ENCODE measurements at regions not wholly inside any gene's neighbourhood (a gene's known extent, or its start where the extent isn't known, plus 50 kb on each side); places are given as distances from the start of the nearest gene placed in this dataset.
"Not testable (repeated sequence)": the region's sequence is repeated elsewhere in the genome, so short reads cannot be mapped to it uniquely, and the experiment has no call there.

GRCh38 chr9:115799734-115800133 lies 353.9 kb upstream of the PAPPA start:
- no peaks in the 10 kb centered on the region for H3K4me1 ChIP-seq (ENCODE audit: insufficient read depth, low read length)
- H3K36me3 ChIP-seq (ENCODE audit: insufficient read depth, low read length): no peaks in the 10 kb centered on the region
- no peaks in the 10 kb centered on the region for H3K9me3 ChIP-seq (ENCODE audit: low read length)
- H3K27me3 ChIP-seq (ENCODE audit: insufficient read depth, low read length): no peaks in the 10 kb centered on the region
- no peak overlapping the region for H2AFZ ChIP-seq (ENCODE audit: low read depth, low read length)
- H3K4me3 ChIP-seq (ENCODE audit: low read length): no peak overlapping the region

GRCh38 chr9:115804206-115804605 lies 349.4 kb upstream of the PAPPA start:
- Histone ChIP-seq H3K36me3 (ENCODE audit: insufficient read depth, low read length) (no peaks in the 10 kb centered on the region), H3K9me3 (ENCODE audit: low read length) (no peaks in the 10 kb centered on the region), H3K4me3 (ENCODE audit: low read length) (no peak overlapping the region), H3K27me3 (ENCODE audit: insufficient read depth, low read length) (no peaks in the 10 kb centered on the region), H2AFZ (ENCODE audit: low read depth, low read length) (no peak overlapping the region), H3K4me1 (ENCODE audit: insufficient read depth, low read length) (no peaks in the 10 kb centered on the region)

DNA sequence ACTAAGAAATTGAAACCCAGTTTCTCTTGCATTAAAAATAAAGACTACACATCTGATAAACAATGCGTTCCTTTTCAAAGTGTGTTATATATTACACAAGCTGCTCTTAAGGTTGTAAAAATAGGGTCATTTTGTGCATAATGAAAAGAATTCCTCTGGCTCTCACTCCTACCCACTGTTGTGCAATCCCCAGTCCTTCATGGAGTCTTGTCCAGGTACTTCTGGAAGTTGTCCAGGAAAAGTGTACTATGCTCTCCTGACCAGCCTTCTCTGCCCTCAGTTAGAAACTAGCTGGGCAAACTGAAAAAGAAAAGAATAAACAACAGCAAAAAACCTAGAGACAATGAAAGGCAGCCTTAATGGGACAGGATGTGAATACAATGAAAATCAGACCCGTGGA lies 345.5 kb upstream of the PAPPA start:
- H3K36me3 ChIP-seq (ENCODE audit: insufficient read depth, low read length): no peaks in the 10 kb centered on the region
- H3K4me1 ChIP-seq (ENCODE audit: insufficient read depth, low read length): no peaks in the 10 kb centered on the region
- H3K9me3 ChIP-seq (ENCODE audit: low read length): no peaks in the 10 kb centered on the region
- no peak overlapping the region for H3K4me3 ChIP-seq (ENCODE audit: low read length)
- H3K27me3 ChIP-seq (ENCODE audit: insufficient read depth, low read length): no peaks in the 10 kb centered on the region
- no peak overlapping the region for H2AFZ ChIP-seq (ENCODE audit: low read depth, low read length)

DNA sequence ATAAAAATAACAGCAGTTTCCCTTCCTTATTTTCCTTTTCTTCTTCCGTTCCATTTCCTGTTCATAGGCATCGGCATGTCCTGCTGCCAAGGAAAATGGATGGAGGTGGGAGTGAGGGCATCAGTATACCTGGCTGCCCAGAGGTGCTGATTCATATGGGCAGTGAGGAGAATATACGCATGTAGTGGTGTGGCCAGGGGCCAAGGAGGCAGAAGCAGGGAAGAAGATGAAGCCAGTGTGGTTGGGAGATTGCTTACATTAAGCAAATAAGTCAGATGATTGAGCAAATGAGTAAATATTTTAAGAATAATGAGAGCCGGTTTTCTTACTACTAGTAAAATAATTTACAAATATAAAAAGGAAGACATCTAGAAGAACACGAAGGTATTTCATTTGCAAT lies 344.9 kb upstream of the PAPPA start:
- no peak overlapping the region for H2AFZ ChIP-seq (ENCODE audit: low read depth, low read length)
- no peaks in the 10 kb centered on the region for H3K9me3 ChIP-seq (ENCODE audit: low read length)
- no peaks in the 10 kb centered on the region for H3K36me3 ChIP-seq (ENCODE audit: insufficient read depth, low read length)
- H3K27me3 ChIP-seq (ENCODE audit: insufficient read depth, low read length): no peaks in the 10 kb centered on the region
- H3K4me1 ChIP-seq (ENCODE audit: insufficient read depth, low read length): no peaks in the 10 kb centered on the region
- no peak overlapping the region for H3K4me3 ChIP-seq (ENCODE audit: low read length)

- no peaks in the 10 kb centered on the region for H3K36me3 ChIP-seq (ENCODE audit: insufficient read depth, low read length)
- H2AFZ ChIP-seq (ENCODE audit: low read depth, low read length): no peak overlapping the region
- no peaks in the 10 kb centered on the region for H3K4me1 ChIP-seq (ENCODE audit: insufficient read depth, low read length)
- no peak overlapping the region for H3K4me3 ChIP-seq (ENCODE audit: low read length)
- no peaks in the 10 kb centered on the region for H3K27me3 ChIP-seq (ENCODE audit: insufficient read depth, low read length)
- no peaks in the 10 kb centered on the region for H3K9me3 ChIP-seq (ENCODE audit: low read length)
Observed at GRCh38 chr9:115810166-115810565, 343.4 kb upstream of the PAPPA start.

DNA sequence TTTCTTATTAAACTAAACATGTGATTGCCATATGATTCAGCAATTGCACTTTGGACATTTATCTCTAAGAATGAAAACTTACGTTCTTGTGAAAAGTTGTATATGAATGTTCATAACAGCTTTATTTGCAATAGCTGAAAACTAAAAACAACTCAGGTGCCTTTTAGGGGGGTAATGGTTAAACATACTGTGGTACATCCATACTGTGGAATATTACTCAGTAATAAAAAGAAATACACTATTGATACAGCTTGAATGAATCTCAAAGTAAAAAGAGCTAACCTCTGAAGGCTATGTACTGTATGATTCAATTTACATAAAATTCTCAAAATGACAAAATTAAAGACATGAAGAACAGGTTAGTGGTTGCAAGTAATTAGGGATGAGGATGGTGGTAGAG lies 339.5 kb upstream of the PAPPA start:
- Histone ChIP-seq H3K4me3 (ENCODE audit: low read length) (no peak overlapping the region), H3K36me3 (ENCODE audit: insufficient read depth, low read length) (no peaks in the 10 kb centered on the region), H3K9me3 (ENCODE audit: low read length) (no peaks in the 10 kb centered on the region), H3K4me1 (ENCODE audit: insufficient read depth, low read length) (no peaks in the 10 kb centered on the region), H3K27me3 (ENCODE audit: insufficient read depth, low read length) (no peaks in the 10 kb centered on the region), H2AFZ (ENCODE audit: low read depth, low read length) (no peak overlapping the region)

- H3K27me3 ChIP-seq (ENCODE audit: insufficient read depth, low read length): no peaks in the 10 kb centered on the region
- H2AFZ ChIP-seq (ENCODE audit: low read depth, low read length): no peak overlapping the region
- no peak overlapping the region for H3K4me3 ChIP-seq (ENCODE audit: low read length)
- no peaks in the 10 kb centered on the region for H3K9me3 ChIP-seq (ENCODE audit: low read length)
- no peaks in the 10 kb centered on the region for H3K36me3 ChIP-seq (ENCODE audit: insufficient read depth, low read length)
- no peaks in the 10 kb centered on the region for H3K4me1 ChIP-seq (ENCODE audit: insufficient read depth, low read length)
Observed at GRCh38 chr9:115815786-115816185, 337.8 kb upstream of the PAPPA start.

- not testable (repeated sequence) for H3K36me3 ChIP-seq (ENCODE audit: insufficient read depth, low read length); H3K4me1 ChIP-seq (ENCODE audit: insufficient read depth, low read length); H3K9me3 ChIP-seq (ENCODE audit: low read length); H3K4me3 ChIP-seq (ENCODE audit: low read length); H3K27me3 ChIP-seq (ENCODE audit: insufficient read depth, low read length); H2AFZ ChIP-seq (ENCODE audit: low read depth, low read length)
Observed at GRCh38 chr9:115818651-115819050, 334.9 kb upstream of the PAPPA start.

DNA sequence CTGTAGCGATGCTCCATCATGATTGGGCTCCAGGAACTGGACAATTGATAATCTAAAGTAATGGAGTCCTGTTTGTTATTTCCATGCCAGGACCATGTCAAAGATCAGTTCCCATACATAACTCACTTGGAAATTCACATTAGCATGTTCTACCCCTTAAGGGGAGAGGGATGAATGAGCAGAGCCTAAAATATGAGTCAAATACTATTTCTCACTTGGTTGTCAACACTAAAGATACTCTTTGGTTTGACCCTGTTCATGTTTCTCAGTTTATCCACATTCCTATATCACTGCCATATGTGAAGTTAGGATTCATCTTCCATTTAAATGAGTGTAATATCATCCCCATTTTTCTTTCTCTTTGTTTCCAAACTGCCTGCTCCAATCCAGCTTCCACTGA lies 321.6 kb upstream of the PAPPA start:
- H3K4me3 ChIP-seq (ENCODE audit: low read length): no peak overlapping the region
- H2AFZ ChIP-seq (ENCODE audit: low read depth, low read length): no peak overlapping the region
- H3K36me3 ChIP-seq (ENCODE audit: insufficient read depth, low read length): no peaks in the 10 kb centered on the region

GRCh38 chr9:115837618-115838017 lies 316.0 kb upstream of the PAPPA start:
- no peak overlapping the region for H3K4me3 ChIP-seq (ENCODE audit: low read length)
- no peaks in the 10 kb centered on the region for H3K9me3 ChIP-seq (ENCODE audit: low read length)
- no peaks in the 10 kb centered on the region for H3K4me1 ChIP-seq (ENCODE audit: insufficient read depth, low read length)
- no peaks in the 10 kb centered on the region for H3K27me3 ChIP-seq (ENCODE audit: insufficient read depth, low read length)
- no peaks in the 10 kb centered on the region for H3K36me3 ChIP-seq (ENCODE audit: insufficient read depth, low read length)
- no peak overlapping the region for H2AFZ ChIP-seq (ENCODE audit: low read depth, low read length)

More for the DNA sequence above, 321.6 kb upstream of the PAPPA start:
- Histone ChIP-seq H3K27me3 (ENCODE audit: insufficient read depth, low read length) (no peaks in the 10 kb centered on the region), H3K4me1 (ENCODE audit: insufficient read depth, low read length) (no peaks in the 10 kb centered on the region), H3K9me3 (ENCODE audit: low read length) (no peaks in the 10 kb centered on the region)

GRCh38 chr9:115838417-115838816 lies 315.2 kb upstream of the PAPPA start:
- H3K36me3 ChIP-seq (ENCODE audit: insufficient read depth, low read length): no peaks in the 10 kb centered on the region
- no peaks in the 10 kb centered on the region for H3K9me3 ChIP-seq (ENCODE audit: low read length)
- H2AFZ ChIP-seq (ENCODE audit: low read depth, low read length): no peak overlapping the region
- H3K4me1 ChIP-seq (ENCODE audit: insufficient read depth, low read length): no peaks in the 10 kb centered on the region
- no peaks in the 10 kb centered on the region for H3K27me3 ChIP-seq (ENCODE audit: insufficient read depth, low read length)
- no peak overlapping the region for H3K4me3 ChIP-seq (ENCODE audit: low read length)

- H3K36me3 ChIP-seq (ENCODE audit: insufficient read depth, low read length); H3K4me1 ChIP-seq (ENCODE audit: insufficient read depth, low read length); H3K4me3 ChIP-seq (ENCODE audit: low read length); H2AFZ ChIP-seq (ENCODE audit: low read depth, low read length); H3K9me3 ChIP-seq (ENCODE audit: low read length); H3K27me3 ChIP-seq (ENCODE audit: insufficient read depth, low read length): not testable (repeated sequence)
Observed at GRCh38 chr9:115844433-115844832, 309.2 kb upstream of the PAPPA start.

GRCh38 chr9:115845648-115846312 lies 307.8 kb upstream of the PAPPA start:
- H2AFZ ChIP-seq (ENCODE audit: low read depth, low read length): no peak overlapping the region
- no peaks in the 10 kb centered on the region for H3K4me1 ChIP-seq (ENCODE audit: insufficient read depth, low read length)
- H3K36me3 ChIP-seq (ENCODE audit: insufficient read depth, low read length): no peaks in the 10 kb centered on the region
- H3K9me3 ChIP-seq (ENCODE audit: low read length): no peaks in the 10 kb centered on the region
- H3K27me3 ChIP-seq (ENCODE audit: insufficient read depth, low read length): no peaks in the 10 kb centered on the region
- H3K4me3 ChIP-seq (ENCODE audit: low read length): no peak overlapping the region

- no peaks in the 10 kb centered on the region for H3K4me1 ChIP-seq (ENCODE audit: insufficient read depth, low read length)
- H2AFZ ChIP-seq (ENCODE audit: low read depth, low read length): no peak overlapping the region
- no peaks in the 10 kb centered on the region for H3K36me3 ChIP-seq (ENCODE audit: insufficient read depth, low read length)
- no peak overlapping the region for H3K4me3 ChIP-seq (ENCODE audit: low read length)
- H3K9me3 ChIP-seq (ENCODE audit: low read length): no peaks in the 10 kb centered on the region
- H3K27me3 ChIP-seq (ENCODE audit: insufficient read depth, low read length): no peaks in the 10 kb centered on the region
Observed at GRCh38 chr9:115847216-115847615, 306.4 kb upstream of the PAPPA start.

Data from neuron (in vitro differentiated cells).